Retinal pigment epithelial cell (primary cell): ENCODE measurements at regions not wholly inside any gene's neighbourhood (a gene's known extent, or its start where the extent isn't known, plus 50 kb on each side); places are given as distances from the start of the nearest gene placed in this dataset.
"Not testable (repeated sequence)": the region's sequence is repeated elsewhere in the genome, so short reads cannot be mapped to it uniquely, and the experiment has no call there.

Experiments used
- DNase-seq: peaks from one replicate; pipeline ENCODE4 v3.0.0-alpha.2; 2010; ENCODE audit warnings: low read depth
- H3K4me3 ChIP-seq: 2 replicates; pipeline ENCODE4 v1.5.1; 2011; ENCODE audit warnings: mild to moderate bottlenecking, low read length, control low read depth, moderate library complexity
- CTCF ChIP-seq: conservative IDR thresholded peaks from 2 replicates; pipeline ENCODE4 v1.5.1; 2011; ENCODE audit warnings: low read depth, low read length, control low read depth, inconsistent platforms

- DNase-seq, result peak; percentile 30
- TF ChIP-seq CTCF, result no peak
These were observed 185.0 kb upstream of the TMEM196 start for GRCh38 chr7:19958309-19958896.

GRCh38 chr7:19957664-19958063 lies 184.2 kb upstream of the TMEM196 start:
- DNase-seq, result no peak

More at GRCh38 chr7:19958309-19958896, 185.0 kb upstream of the TMEM196 start:
- H3K4me3 ChIP-seq, result no peak overlapping the region

GRCh38 chr7:19954166-19954565 lies 180.7 kb upstream of the TMEM196 start:
- DNase-seq, H3K4me3 ChIP-seq: not testable (repeated sequence)

More at GRCh38 chr7:19957664-19958063, 184.2 kb upstream of the TMEM196 start:
- no peak for TF ChIP-seq CTCF
- H3K4me3 ChIP-seq, result no peak overlapping the region

- not testable (repeated sequence) for H3K4me3 ChIP-seq, DNase-seq
These were observed 180.0 kb upstream of the TMEM196 start for GRCh38 chr7:19953411-19953810.

- DNase-seq, result no peak
- no peak overlapping the region for H3K4me3 ChIP-seq
- TF ChIP-seq CTCF, result no peak
These were observed 174.7 kb upstream of the TMEM196 start for GRCh38 chr7:19948160-19948559.

GRCh38 chr7:19944363-19945120 lies 171.1 kb upstream of the TMEM196 start:
- no peak overlapping the region for H3K4me3 ChIP-seq
- TF ChIP-seq CTCF, result no peak
- DNase-seq, result no peak

- DNase-seq, result peak; percentile 62
- no peak overlapping the region for H3K4me3 ChIP-seq
- TF ChIP-seq CTCF, result no peak
These were observed 166.3 kb upstream of the TMEM196 start for GRCh38 chr7:19939746-19940145.

- TF ChIP-seq CTCF, result no peak
- no peak overlapping the region for H3K4me3 ChIP-seq
- peak; percentile 42 for DNase-seq
These were observed 159.3 kb upstream of the TMEM196 start for GRCh38 chr7:19932549-19933249.
